NCI-H82 treated with DMSO at 0.1 percent for 48 hours (cell line): ENCODE measurements at regions not wholly inside any gene's neighbourhood (a gene's known extent, or its start where the extent isn't known, plus 50 kb on each side); places are given as distances from the start of the nearest gene placed in this dataset.
"Not testable (repeated sequence)": the region's sequence is repeated elsewhere in the genome, so short reads cannot be mapped to it uniquely, and the experiment has no call there.

Experiments
- DNase-seq: peaks from one replicate; lab custom pipeline; 2025; ENCODE audit not compliant: unreplicated experiment; lab: John Stamatoyannopoulos, UW

- DNase-seq: no peak
Measured at GRCh38 chr2:12017499-12018157, 271.2 kb downstream of the LPIN1 start.

- DNase-seq: not testable (repeated sequence)
Measured at GRCh38 chr2:12018726-12019125, 272.3 kb downstream of the LPIN1 start.

- no peak for DNase-seq
Measured at GRCh38 chr2:12020833-12021469, 274.5 kb downstream of the LPIN1 start.

- not testable (repeated sequence) for DNase-seq
Measured at GRCh38 chr2:12024197-12024907, 277.9 kb downstream of the LPIN1 start.

GRCh38 chr2:12027136-12027535, 280.7 kb downstream of the LPIN1 start:
- DNase-seq: no peak

GRCh38 chr2:12031866-12032265, 285.4 kb downstream of the LPIN1 start:
- DNase-seq: no peak

- DNase-seq: no peak
Measured at GRCh38 chr2:12032398-12032797, 286.0 kb downstream of the LPIN1 start.

GRCh38 chr2:12032975-12033374, 286.5 kb downstream of the LPIN1 start:
- DNase-seq: no peak

GRCh38 chr2:12033494-12033893, 287.1 kb downstream of the LPIN1 start:
- no peak for DNase-seq

- no peak for DNase-seq
Measured at GRCh38 chr2:12034382-12034781, 287.9 kb downstream of the LPIN1 start.

- no peak for DNase-seq
Measured at GRCh38 chr2:12035029-12035720, 288.7 kb downstream of the LPIN1 start.

- no peak for DNase-seq
Measured at GRCh38 chr2:12035956-12036639, 289.7 kb downstream of the LPIN1 start.

- DNase-seq: no peak
Measured at GRCh38 chr2:12036640-12036983, 290.2 kb downstream of the LPIN1 start.

- DNase-seq: no peak
Measured at GRCh38 chr2:12037301-12037700, 290.9 kb downstream of the LPIN1 start.

- no peak for DNase-seq
Measured at GRCh38 chr2:12041236-12041635, 294.8 kb downstream of the LPIN1 start.

GRCh38 chr2:12043131-12043530, 296.7 kb downstream of the LPIN1 start:
- DNase-seq: no peak

GRCh38 chr2:12044857-12045256, 298.4 kb downstream of the LPIN1 start:
- no peak for DNase-seq

- no peak for DNase-seq
Measured at GRCh38 chr2:12045864-12046291, 299.4 kb downstream of the LPIN1 start.

GRCh38 chr2:12046641-12047040, 300.2 kb downstream of the LPIN1 start:
- DNase-seq: no peak

- DNase-seq: no peak
Measured at GRCh38 chr2:12047761-12048160, 301.3 kb downstream of the LPIN1 start.

- no peak for DNase-seq
Measured at GRCh38 chr2:12048550-12048949, 302.1 kb downstream of the LPIN1 start.
